ENCODE measurements at regions not wholly inside any gene's neighbourhood (a gene's known extent, or its start where the extent isn't known, plus 50 kb on each side); places are given as distances from the start of the nearest gene placed in this dataset.

DNA sequence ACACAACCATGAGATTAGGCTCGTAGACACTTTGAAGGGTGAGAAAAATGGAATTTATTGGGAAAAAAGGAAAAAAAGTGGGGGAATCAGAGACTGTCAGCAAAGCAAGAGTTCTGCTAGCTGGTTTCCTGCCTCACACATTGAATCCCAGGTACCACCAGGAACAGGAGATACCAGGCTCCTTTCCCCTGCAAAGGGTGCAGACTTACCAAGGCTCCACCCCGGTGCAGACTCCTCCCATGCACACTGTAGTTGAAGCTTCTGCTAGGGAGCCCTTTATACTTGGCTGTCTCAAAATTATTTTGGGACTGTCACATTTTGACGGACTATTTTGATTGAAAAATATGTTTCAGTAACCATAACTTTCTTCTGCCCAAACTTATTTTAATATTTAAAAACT, 819.9 kb upstream of the GBE1 start:
- H3K4me1 ChIP-seq (ENCODE audit: control insufficient read depth, insufficient read depth, low read depth, low read length) = no peaks in the 10 kb centered on the region
- H2BK5ac ChIP-seq (ENCODE audit: low read depth, low read length, poor library complexity, severe bottlenecking) = no peak overlapping the region
- 60% methylated on average over 1 of the region's 3 CpGs for WGBS
- H3K14ac ChIP-seq (ENCODE audit: low read length in 2 of 2) = no peak overlapping the region
- H3K79me1 ChIP-seq (replicated peaks; ENCODE audit: low read length, poor library complexity, severe bottlenecking) = no peaks in the 10 kb centered on the region
- H3K23ac ChIP-seq (ENCODE audit: low read length in 2 of 2) = no peak overlapping the region
- no peak overlapping the region for H2AFZ ChIP-seq (ENCODE audit: low read depth, low read length)
- H3K18ac ChIP-seq (ENCODE audit: low read depth in 1 of 2, low read length in 2 of 2) = no peak overlapping the region
- no peak overlapping the region for H4K91ac ChIP-seq (ENCODE audit: low read length)
- no peak overlapping the region for H2BK120ac ChIP-seq (ENCODE audit: low read depth, low read length)
- no peak overlapping the region for H3K9ac ChIP-seq (ENCODE audit: low read length)
- no peaks in the 10 kb centered on the region for H3K36me3 ChIP-seq (ENCODE audit: control insufficient read depth in 1 of 2, insufficient read depth in 2 of 2, low read depth in 1 of 2, low read length in 2 of 2)
- H3K27ac ChIP-seq (ENCODE audit: low read length, poor library complexity, severe bottlenecking) = no peak overlapping the region
- no peak overlapping the region for H3K4me3 ChIP-seq (ENCODE audit: insufficient read depth in 1 of 2, low read depth in 1 of 2, low read length in 2 of 2)
- no peak overlapping the region for H3K4ac ChIP-seq (ENCODE audit: low read depth in 1 of 2, low read length in 2 of 2)
- H3K9me3 ChIP-seq (ENCODE audit: control insufficient read depth, low read length) = no peaks in the 10 kb centered on the region
- no peak for DNase-seq
- H2BK15ac ChIP-seq (ENCODE audit: low read depth, poor library complexity, severe bottlenecking) = no peak overlapping the region
- H2BK12ac ChIP-seq (ENCODE audit: low read length in 2 of 2) = no peak overlapping the region
- H3K4me2 ChIP-seq (ENCODE audit: low read length, poor library complexity, severe bottlenecking) = no peak overlapping the region
- no peak overlapping the region for H4K8ac ChIP-seq (ENCODE audit: low read length)
- no peaks in the 10 kb centered on the region for H3K27me3 ChIP-seq (ENCODE audit: control insufficient read depth in 1 of 2, insufficient read depth in 1 of 2, low read length in 2 of 2)
- no peak overlapping the region for H2AK5ac ChIP-seq (ENCODE audit: low read length, severe bottlenecking)

DNA sequence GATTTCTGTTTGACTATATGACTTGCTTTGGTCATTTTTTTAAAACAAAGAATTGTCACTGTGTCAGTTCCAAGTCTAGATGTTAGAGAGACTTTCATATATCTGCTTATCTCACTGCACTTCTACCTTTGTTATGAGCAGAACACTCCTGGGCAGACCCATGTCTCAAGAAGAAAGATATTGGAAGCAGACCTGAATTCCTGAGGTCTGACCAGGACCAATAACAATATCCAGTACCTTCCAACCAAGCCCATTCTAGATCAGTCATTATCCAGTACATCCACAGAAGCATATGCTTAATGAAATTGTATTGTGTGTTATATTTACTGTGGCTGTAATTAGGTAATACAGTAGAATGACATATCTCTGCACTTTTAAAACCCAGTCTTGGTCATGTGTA, 811.3 kb upstream of the GBE1 start:
- H4K8ac ChIP-seq (ENCODE audit: low read length) = no peak overlapping the region
- no peak overlapping the region for H3K23ac ChIP-seq (ENCODE audit: low read length in 2 of 2)
- H3K4me2 ChIP-seq (ENCODE audit: low read length, poor library complexity, severe bottlenecking) = no peak overlapping the region
- peaks cover 4% of the 10 kb centered on the region for H3K9me3 ChIP-seq (ENCODE audit: control insufficient read depth, low read length)
- no peaks in the 10 kb centered on the region for H3K27me3 ChIP-seq (ENCODE audit: control insufficient read depth in 1 of 2, insufficient read depth in 1 of 2, low read length in 2 of 2)
- no peak overlapping the region for H2BK5ac ChIP-seq (ENCODE audit: low read depth, low read length, poor library complexity, severe bottlenecking)
- no peak overlapping the region for H2BK15ac ChIP-seq (ENCODE audit: low read depth, poor library complexity, severe bottlenecking)
- H3K4ac ChIP-seq (ENCODE audit: low read depth in 1 of 2, low read length in 2 of 2) = no peak overlapping the region
- H3K36me3 ChIP-seq (ENCODE audit: control insufficient read depth in 1 of 2, insufficient read depth in 2 of 2, low read depth in 1 of 2, low read length in 2 of 2) = no peaks in the 10 kb centered on the region
- no peak overlapping the region for H3K18ac ChIP-seq (ENCODE audit: low read depth in 1 of 2, low read length in 2 of 2)
- H3K14ac ChIP-seq (ENCODE audit: low read length in 2 of 2) = no peak overlapping the region
- H3K79me1 ChIP-seq (replicated peaks; ENCODE audit: low read length, poor library complexity, severe bottlenecking) = no peaks in the 10 kb centered on the region
- no peak overlapping the region for H3K9ac ChIP-seq (ENCODE audit: low read length)
- no peak overlapping the region for H4K91ac ChIP-seq (ENCODE audit: low read length)
- no peak overlapping the region for H2BK12ac ChIP-seq (ENCODE audit: low read length in 2 of 2)
- no peak overlapping the region for H2BK120ac ChIP-seq (ENCODE audit: low read depth, low read length)
- no peaks in the 10 kb centered on the region for H3K4me1 ChIP-seq (ENCODE audit: control insufficient read depth, insufficient read depth, low read depth, low read length)
- H3K27ac ChIP-seq (ENCODE audit: low read length, poor library complexity, severe bottlenecking) = no peak overlapping the region
- DNase-seq = no peak
- no peak overlapping the region for H2AK5ac ChIP-seq (ENCODE audit: low read length, severe bottlenecking)
- no peak overlapping the region for H3K4me3 ChIP-seq (ENCODE audit: insufficient read depth in 1 of 2, low read depth in 1 of 2, low read length in 2 of 2)
- no peak overlapping the region for H2AFZ ChIP-seq (ENCODE audit: low read depth, low read length)

DNA sequence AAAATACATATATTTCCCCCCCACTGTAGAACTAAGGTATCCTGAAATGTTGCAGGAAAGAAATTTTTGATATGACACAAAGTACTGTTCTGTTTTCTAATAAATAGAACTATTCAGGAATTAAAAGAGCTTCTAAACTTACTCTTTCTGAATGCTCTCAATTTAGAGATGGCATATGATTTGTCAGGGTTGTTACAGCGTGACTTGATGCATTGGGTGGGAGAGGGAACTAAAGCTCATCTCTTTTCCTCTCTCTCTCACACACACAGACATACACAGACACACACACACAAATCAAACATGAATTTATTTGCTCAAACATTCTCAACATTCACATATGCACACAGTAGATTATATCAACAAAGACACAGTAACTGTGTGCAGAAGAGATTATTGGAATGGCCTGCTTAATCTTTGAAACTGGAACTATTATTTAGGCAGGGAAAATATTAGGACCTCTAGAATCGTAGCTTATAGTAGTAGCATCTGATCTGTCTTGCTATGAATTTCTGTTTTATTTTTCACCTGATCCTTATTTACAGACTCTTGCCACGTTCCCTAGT, 807.4 kb upstream of the GBE1 start:
- H3K23ac ChIP-seq (ENCODE audit: low read length in 2 of 2) = no peak overlapping the region
- WGBS = no CpG with 5 or more reads among the region's 3 CpGs
- H2AK5ac ChIP-seq (ENCODE audit: low read length, severe bottlenecking) = no peak overlapping the region
- no peak overlapping the region for H3K18ac ChIP-seq (ENCODE audit: low read depth in 1 of 2, low read length in 2 of 2)
- no peak overlapping the region for H3K4ac ChIP-seq (ENCODE audit: low read depth in 1 of 2, low read length in 2 of 2)
- H3K9me3 ChIP-seq (ENCODE audit: control insufficient read depth, low read length) = peaks cover 4% of the 10 kb centered on the region
- H3K36me3 ChIP-seq (ENCODE audit: control insufficient read depth in 1 of 2, insufficient read depth in 2 of 2, low read depth in 1 of 2, low read length in 2 of 2) = no peaks in the 10 kb centered on the region
- H3K4me1 ChIP-seq (ENCODE audit: control insufficient read depth, insufficient read depth, low read depth, low read length) = no peaks in the 10 kb centered on the region
- no peak for DNase-seq
- H2BK5ac ChIP-seq (ENCODE audit: low read depth, low read length, poor library complexity, severe bottlenecking) = no peak overlapping the region
- no peak overlapping the region for H3K9ac ChIP-seq (ENCODE audit: low read length)
- no peak overlapping the region for H2AFZ ChIP-seq (ENCODE audit: low read depth, low read length)
- H3K14ac ChIP-seq (ENCODE audit: low read length in 2 of 2) = no peak overlapping the region
- no peaks in the 10 kb centered on the region for H3K79me1 ChIP-seq (replicated peaks; ENCODE audit: low read length, poor library complexity, severe bottlenecking)
- H3K4me3 ChIP-seq (ENCODE audit: insufficient read depth in 1 of 2, low read depth in 1 of 2, low read length in 2 of 2) = no peak overlapping the region
- no peak overlapping the region for H2BK120ac ChIP-seq (ENCODE audit: low read depth, low read length)
- no peak overlapping the region for H4K91ac ChIP-seq (ENCODE audit: low read length)
- no peaks in the 10 kb centered on the region for H3K27me3 ChIP-seq (ENCODE audit: control insufficient read depth in 1 of 2, insufficient read depth in 1 of 2, low read length in 2 of 2)
- no peak overlapping the region for H4K8ac ChIP-seq (ENCODE audit: low read length)
- no peak overlapping the region for H2BK15ac ChIP-seq (ENCODE audit: low read depth, poor library complexity, severe bottlenecking)
- H3K4me2 ChIP-seq (ENCODE audit: low read length, poor library complexity, severe bottlenecking) = no peak overlapping the region
- H2BK12ac ChIP-seq (ENCODE audit: low read length in 2 of 2) = no peak overlapping the region
- H3K27ac ChIP-seq (ENCODE audit: low read length, poor library complexity, severe bottlenecking) = no peak overlapping the region

DNA sequence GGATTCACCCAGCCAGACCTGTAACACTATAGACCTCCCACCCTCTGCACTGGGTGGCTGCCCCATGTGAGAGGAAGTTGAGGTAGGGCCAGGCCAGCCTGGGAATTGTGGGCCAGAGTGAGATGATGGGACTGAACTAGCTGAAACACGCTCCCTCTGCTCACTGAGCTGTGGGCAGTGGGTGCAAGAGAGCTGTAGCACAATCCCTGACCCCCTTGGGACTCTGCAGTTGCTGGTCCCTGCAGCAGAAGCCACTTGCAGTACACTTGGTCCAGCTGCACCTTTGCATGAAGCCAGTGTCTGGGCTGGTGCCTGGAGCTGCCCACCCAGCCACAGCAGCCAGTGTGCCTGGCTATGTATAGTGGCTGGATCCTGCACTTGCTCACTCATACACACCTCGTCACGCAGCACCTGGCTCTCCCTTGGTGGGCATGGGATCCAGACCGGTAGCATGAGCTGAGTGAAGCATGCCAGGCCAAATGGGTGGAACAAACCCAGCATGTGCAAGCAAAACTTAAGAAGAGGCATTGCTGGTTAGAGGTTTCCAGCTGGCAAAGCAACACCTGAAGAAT, 805.7 kb upstream of the GBE1 start:
- Histone ChIP-seq H4K91ac (ENCODE audit: low read length) (no peak overlapping the region), H2AFZ (ENCODE audit: low read depth, low read length) (no peak overlapping the region), H2BK5ac (ENCODE audit: low read depth, low read length, poor library complexity, severe bottlenecking) (no peak overlapping the region), H2AK5ac (ENCODE audit: low read length, severe bottlenecking) (no peak overlapping the region), H3K4ac (ENCODE audit: low read depth in 1 of 2, low read length in 2 of 2) (no peak overlapping the region), H3K9ac (ENCODE audit: low read length) (no peak overlapping the region), H3K4me3 (ENCODE audit: insufficient read depth in 1 of 2, low read depth in 1 of 2, low read length in 2 of 2) (no peak overlapping the region), H3K36me3 (ENCODE audit: control insufficient read depth in 1 of 2, insufficient read depth in 2 of 2, low read depth in 1 of 2, low read length in 2 of 2) (no peaks in the 10 kb centered on the region), H4K8ac (ENCODE audit: low read length) (no peak overlapping the region), H3K23ac (ENCODE audit: low read length in 2 of 2) (no peak overlapping the region), H3K9me3 (ENCODE audit: control insufficient read depth, low read length) (peaks cover 4% of the 10 kb centered on the region), H3K79me1 (replicated peaks; ENCODE audit: low read length, poor library complexity, severe bottlenecking) (no peaks in the 10 kb centered on the region), H2BK120ac (ENCODE audit: low read depth, low read length) (no peak overlapping the region), H3K14ac (ENCODE audit: low read length in 2 of 2) (no peak overlapping the region), H3K4me2 (ENCODE audit: low read length, poor library complexity, severe bottlenecking) (no peak overlapping the region), H2BK15ac (ENCODE audit: low read depth, poor library complexity, severe bottlenecking) (no peak overlapping the region), H3K18ac (ENCODE audit: low read depth in 1 of 2, low read length in 2 of 2) (no peak overlapping the region), H3K4me1 (ENCODE audit: control insufficient read depth, insufficient read depth, low read depth, low read length) (no peaks in the 10 kb centered on the region), H3K27me3 (ENCODE audit: control insufficient read depth in 1 of 2, insufficient read depth in 1 of 2, low read length in 2 of 2) (no peaks in the 10 kb centered on the region), H3K27ac (ENCODE audit: low read length, poor library complexity, severe bottlenecking) (no peak overlapping the region), H2BK12ac (ENCODE audit: low read length in 2 of 2) (no peak overlapping the region)
- WGBS = 65% methylated on average over 4 of the region's 4 CpGs
- no peak for DNase-seq

Measured in mesenchymal stem cell (in vitro differentiated cells and primary cell).